GM06990 (cell line): ENCODE measurements at regions not wholly inside any gene's neighbourhood (a gene's known extent, or its start where the extent isn't known, plus 50 kb on each side); places are given as distances from the start of the nearest gene placed in this dataset.

Source experiments
- DNase-seq: peaks from one replicate; pipeline ENCODE4 v3.0.0-alpha.2; 2011; ENCODE audit not compliant: insufficient read length; ENCODE audit errors: extremely low read depth
- H3K27me3 ChIP-seq: replicated peaks from 2 replicates; pipeline ENCODE4 v1.6.0; 2011; ENCODE audit warnings: low read length; ENCODE audit not compliant: control insufficient read depth, insufficient read depth
- H3K36me3 ChIP-seq: 2 replicates; pipeline ENCODE4 v1.5.1; 2011; ENCODE audit warnings: low read length; ENCODE audit not compliant: control insufficient read depth, insufficient read depth
- H3K4me3 ChIP-seq: replicated peaks from 2 replicates; pipeline ENCODE4 v1.5.1; 2011; ENCODE audit warnings: low read depth, mild to moderate bottlenecking, control low read depth, low read length
- CTCF ChIP-seq: IDR thresholded peaks from 2 replicates; pipeline ENCODE4 v1.5.1; 2011; ENCODE audit warnings: low read length, control low read depth, mild to moderate bottlenecking, inconsistent platforms; ENCODE audit not compliant: insufficient read depth, poor library complexity, severe bottlenecking

GRCh38 chr6:134680021-134680420, 269.9 kb downstream of the ALDH8A1 start:
- Histone ChIP-seq H3K36me3 (no peaks in the 10 kb centered on the region), H3K27me3 (no peaks in the 10 kb centered on the region; the same call in 1 of the 2 replicates), H3K4me3 (no peak overlapping the region)
- no peak for DNase-seq
- no peak for TF ChIP-seq CTCF

- H3K36me3 ChIP-seq, result no peaks in the 10 kb centered on the region
- no peak for TF ChIP-seq CTCF
- H3K4me3 ChIP-seq, result no peak overlapping the region
- no peak for DNase-seq
- no peaks in the 10 kb centered on the region; the same call in 1 of the 2 replicates for H3K27me3 ChIP-seq
These were observed 271.4 kb downstream of the ALDH8A1 start for GRCh38 chr6:134678436-134678889.

GRCh38 chr6:134676307-134677281, 273.3 kb downstream of the ALDH8A1 start:
- Histone ChIP-seq H3K36me3 (no peaks in the 10 kb centered on the region), H3K27me3 (no peaks in the 10 kb centered on the region; the same call in 1 of the 2 replicates), H3K4me3 (no peak overlapping the region)
- TF ChIP-seq CTCF, result no peak
- no peak for DNase-seq

- Histone ChIP-seq H3K4me3 (no peak overlapping the region), H3K27me3 (no peaks in the 10 kb centered on the region; the same call in 1 of the 2 replicates), H3K36me3 (no peaks in the 10 kb centered on the region)
- no peak for DNase-seq
- TF ChIP-seq CTCF, result no peak
These were observed 274.5 kb downstream of the ALDH8A1 start for GRCh38 chr6:134675110-134676054.

- Histone ChIP-seq H3K27me3 (no peaks in the 10 kb centered on the region; the same call in 1 of the 2 replicates), H3K36me3 (no peaks in the 10 kb centered on the region), H3K4me3 (no peak overlapping the region)
- TF ChIP-seq CTCF, result no peak
- DNase-seq, result no peak
These were observed 275.3 kb downstream of the ALDH8A1 start for GRCh38 chr6:134674562-134674961.
